ENCODE measurements at regions not wholly inside any gene's neighbourhood (a gene's known extent, or its start where the extent isn't known, plus 50 kb on each side); places are given as distances from the start of the nearest gene placed in this dataset.
A peak's percentile ranks its signal among the peaks of the same experiment; 100 is the strongest.

- H3K36me3 ChIP-seq (ENCODE audit: control insufficient read depth, insufficient read depth, low read length): no peaks in the 10 kb centered on the region
- DNase-seq (ENCODE audit: low read depth): no peak
- no peak for TF ChIP-seq CTCF (IDR thresholded peaks at IDR 0.05; ENCODE audit: insufficient read depth, low read length, poor library complexity, severe bottlenecking)
- H3K4me3 ChIP-seq (ENCODE audit: low read depth, low read length): no peak overlapping the region
- no peaks in the 10 kb centered on the region for H3K27me3 ChIP-seq (ENCODE audit: control insufficient read depth, insufficient read depth, low read length)
These were observed 235.7 kb upstream of the SIX2 start for GRCh38 chr2:45244928-45245327.

GRCh38 chr2:45242161-45242741 lies 233.0 kb upstream of the SIX2 start:
- DNase-seq (ENCODE audit: low read depth): no peak
- Histone ChIP-seq H3K27me3 (ENCODE audit: control insufficient read depth, insufficient read depth, low read length) (no peaks in the 10 kb centered on the region), H3K36me3 (ENCODE audit: control insufficient read depth, insufficient read depth, low read length) (no peaks in the 10 kb centered on the region), H3K4me3 (ENCODE audit: low read depth, low read length) (no peak overlapping the region)
- TF ChIP-seq CTCF (IDR thresholded peaks at IDR 0.05; ENCODE audit: insufficient read depth, low read length, poor library complexity, severe bottlenecking): no peak

DNA sequence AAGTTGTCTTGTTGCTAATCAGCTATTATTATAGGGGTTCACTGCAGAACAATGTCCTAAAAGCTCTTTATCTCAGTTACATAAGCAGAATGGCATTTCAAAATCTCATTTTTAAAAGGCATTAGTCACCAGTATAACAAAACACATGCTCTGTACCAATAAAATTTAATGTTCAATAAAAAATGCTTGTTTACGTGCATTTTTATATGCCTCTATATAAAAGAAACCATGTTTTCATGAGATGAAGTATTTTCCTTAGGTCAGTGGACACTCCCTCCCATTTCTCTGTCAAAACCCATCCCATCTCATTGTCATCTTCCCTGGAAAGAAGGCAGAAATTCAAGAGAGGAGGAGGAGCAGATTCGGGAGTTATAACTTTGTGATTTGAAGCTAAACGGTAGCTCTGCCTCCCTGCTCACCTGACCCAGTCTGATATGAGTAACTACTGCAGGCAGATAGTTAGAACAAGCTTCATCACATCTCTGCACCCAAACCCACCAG lies 231.9 kb upstream of the SIX2 start:
- no peak for DNase-seq (ENCODE audit: low read depth)
- Histone ChIP-seq H3K36me3 (ENCODE audit: control insufficient read depth, insufficient read depth, low read length) (no peaks in the 10 kb centered on the region), H3K4me3 (ENCODE audit: low read depth, low read length) (no peak overlapping the region), H3K27me3 (ENCODE audit: control insufficient read depth, insufficient read depth, low read length) (no peaks in the 10 kb centered on the region)
- TF ChIP-seq CTCF (IDR thresholded peaks at IDR 0.05; ENCODE audit: insufficient read depth, low read length, poor library complexity, severe bottlenecking): no peak

GRCh38 chr2:45237850-45238542 lies 228.7 kb upstream of the SIX2 start:
- peak; percentile 74 for DNase-seq (ENCODE audit: low read depth)
- no peak overlapping the region for H3K4me3 ChIP-seq (ENCODE audit: low read depth, low read length)
- H3K27me3 ChIP-seq (ENCODE audit: control insufficient read depth, insufficient read depth, low read length): no peaks in the 10 kb centered on the region
- H3K36me3 ChIP-seq (ENCODE audit: control insufficient read depth, insufficient read depth, low read length): no peaks in the 10 kb centered on the region
- TF ChIP-seq CTCF (IDR thresholded peaks at IDR 0.05; ENCODE audit: insufficient read depth, low read length, poor library complexity, severe bottlenecking): peak; percentile 12

GRCh38 chr2:45237128-45237527 lies 227.9 kb upstream of the SIX2 start:
- Histone ChIP-seq H3K36me3 (ENCODE audit: control insufficient read depth, insufficient read depth, low read length) (no peaks in the 10 kb centered on the region), H3K4me3 (ENCODE audit: low read depth, low read length) (no peak overlapping the region), H3K27me3 (ENCODE audit: control insufficient read depth, insufficient read depth, low read length) (no peaks in the 10 kb centered on the region)
- TF ChIP-seq CTCF (IDR thresholded peaks at IDR 0.05; ENCODE audit: insufficient read depth, low read length, poor library complexity, severe bottlenecking): no peak
- DNase-seq (ENCODE audit: low read depth): no peak

All from kidney epithelial cell (primary cell).